MM.1S (cell line): ENCODE measurements at regions not wholly inside any gene's neighbourhood (a gene's known extent, or its start where the extent isn't known, plus 50 kb on each side); places are given as distances from the start of the nearest gene placed in this dataset.

Source experiments
- EZH2 ChIP-seq: fragments of 300-600 bp; sonication (generic); optimal IDR thresholded peaks from 2 replicates; pipeline ENCODE3; 2017; ENCODE audit warnings: low read depth, mild to moderate bottlenecking, antibody characterized with exemption, low read length, mixed read lengths
- TF ChIP-seq, protein P1 (sequence below): fragments of 300-600 bp; sonication (generic); IDR thresholded peaks from 2 replicates; pipeline ENCODE4 v1.5.1; 2016; ENCODE audit warnings: antibody characterized with exemption, low read length, mixed read lengths

DNA sequence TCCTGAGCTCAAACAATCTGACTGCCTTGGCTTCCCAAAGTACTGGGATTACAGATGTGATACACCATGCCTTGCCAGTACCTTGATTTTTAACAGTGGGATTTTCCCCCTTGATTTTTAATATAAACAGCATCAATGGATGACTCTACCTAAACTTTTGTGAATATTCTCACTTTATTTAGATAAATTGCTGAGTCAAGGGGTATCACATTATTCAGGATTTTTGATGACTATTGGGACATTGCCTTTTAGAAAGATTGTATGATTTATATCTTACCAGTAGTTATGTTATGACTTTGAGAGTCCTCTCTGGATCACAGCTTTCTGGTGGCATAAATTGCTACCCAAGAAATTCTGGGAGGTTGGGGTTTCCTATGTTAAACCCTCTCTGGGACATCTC is 112.5 kb upstream of the SPAG17 start:
- TF ChIP-seq, protein P1, sequence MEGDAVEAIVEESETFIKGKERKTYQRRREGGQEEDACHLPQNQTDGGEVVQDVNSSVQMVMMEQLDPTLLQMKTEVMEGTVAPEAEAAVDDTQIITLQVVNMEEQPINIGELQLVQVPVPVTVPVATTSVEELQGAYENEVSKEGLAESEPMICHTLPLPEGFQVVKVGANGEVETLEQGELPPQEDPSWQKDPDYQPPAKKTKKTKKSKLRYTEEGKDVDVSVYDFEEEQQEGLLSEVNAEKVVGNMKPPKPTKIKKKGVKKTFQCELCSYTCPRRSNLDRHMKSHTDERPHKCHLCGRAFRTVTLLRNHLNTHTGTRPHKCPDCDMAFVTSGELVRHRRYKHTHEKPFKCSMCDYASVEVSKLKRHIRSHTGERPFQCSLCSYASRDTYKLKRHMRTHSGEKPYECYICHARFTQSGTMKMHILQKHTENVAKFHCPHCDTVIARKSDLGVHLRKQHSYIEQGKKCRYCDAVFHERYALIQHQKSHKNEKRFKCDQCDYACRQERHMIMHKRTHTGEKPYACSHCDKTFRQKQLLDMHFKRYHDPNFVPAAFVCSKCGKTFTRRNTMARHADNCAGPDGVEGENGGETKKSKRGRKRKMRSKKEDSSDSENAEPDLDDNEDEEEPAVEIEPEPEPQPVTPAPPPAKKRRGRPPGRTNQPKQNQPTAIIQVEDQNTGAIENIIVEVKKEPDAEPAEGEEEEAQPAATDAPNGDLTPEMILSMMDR: no peak
- TF ChIP-seq EZH2: no peak
